GM10248 (cell line): ENCODE measurements at regions not wholly inside any gene's neighbourhood (a gene's known extent, or its start where the extent isn't known, plus 50 kb on each side); places are given as distances from the start of the nearest gene placed in this dataset.

Experiments
- CTCF ChIA-PET: fragments of 300-600 bp; sonication (Branson Sonifier 250); formaldehyde crosslinking; extraction: SDS; loops from one replicate; lab custom pipeline; 2021; ENCODE audit warnings: antibody characterized with exemption; lab: Yijun Ruan, JAX
- POLR2A ChIA-PET: fragments of 350-650 bp; sonication (Branson Sonifier 250); formaldehyde crosslinking; extraction: SDS; loops from one replicate; lab custom pipeline; 2020; ENCODE audit warnings: antibody characterized with exemption; lab: Yijun Ruan, JAX
- DNase-seq: peaks from one replicate; pipeline ENCODE4 v3.0.0; 2012; ENCODE audit errors: extremely low spot score
- TF ChIP-seq, protein P1 (sequence below): IDR thresholded peaks from 2 replicates; pipeline ENCODE4 v1.5.1; 2012; ENCODE audit warnings: mild to moderate bottlenecking, low read depth; ENCODE audit errors: extremely low read depth, missing control alignments, control extremely low read depth

DNA sequence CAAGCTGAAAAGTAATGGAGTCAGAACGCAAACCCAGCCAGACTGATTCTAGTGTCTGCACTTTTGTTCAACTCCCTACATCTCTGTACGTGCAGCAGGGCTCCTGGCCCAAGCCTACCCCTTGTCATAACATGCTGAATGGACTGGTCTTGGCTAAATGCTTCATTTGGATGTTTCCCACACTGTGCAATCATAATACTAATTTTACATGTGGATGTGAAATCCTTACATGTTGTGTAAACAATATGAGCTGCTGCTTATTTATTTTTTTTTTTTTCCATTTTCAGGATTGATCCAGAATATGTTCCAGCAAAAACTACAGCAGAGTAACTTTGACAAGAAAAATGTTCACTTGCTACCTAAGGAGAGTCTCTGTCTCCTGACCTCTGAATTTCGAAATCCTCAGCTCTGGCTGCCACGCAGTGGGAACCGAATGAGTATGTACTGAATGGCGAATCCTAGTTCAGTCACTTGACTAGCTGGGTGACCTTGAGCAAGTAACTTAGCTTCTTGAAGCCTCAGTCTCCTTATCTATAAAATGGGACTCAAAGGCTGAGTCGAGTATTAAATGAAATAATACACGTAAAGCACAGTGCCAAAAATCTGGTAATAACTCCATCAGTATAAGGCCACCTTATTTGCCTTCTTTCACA, 133.4 kb downstream of the EHF start:
- POLR2A ChIA-PET, result no interaction called here
- TF ChIP-seq, protein P1, sequence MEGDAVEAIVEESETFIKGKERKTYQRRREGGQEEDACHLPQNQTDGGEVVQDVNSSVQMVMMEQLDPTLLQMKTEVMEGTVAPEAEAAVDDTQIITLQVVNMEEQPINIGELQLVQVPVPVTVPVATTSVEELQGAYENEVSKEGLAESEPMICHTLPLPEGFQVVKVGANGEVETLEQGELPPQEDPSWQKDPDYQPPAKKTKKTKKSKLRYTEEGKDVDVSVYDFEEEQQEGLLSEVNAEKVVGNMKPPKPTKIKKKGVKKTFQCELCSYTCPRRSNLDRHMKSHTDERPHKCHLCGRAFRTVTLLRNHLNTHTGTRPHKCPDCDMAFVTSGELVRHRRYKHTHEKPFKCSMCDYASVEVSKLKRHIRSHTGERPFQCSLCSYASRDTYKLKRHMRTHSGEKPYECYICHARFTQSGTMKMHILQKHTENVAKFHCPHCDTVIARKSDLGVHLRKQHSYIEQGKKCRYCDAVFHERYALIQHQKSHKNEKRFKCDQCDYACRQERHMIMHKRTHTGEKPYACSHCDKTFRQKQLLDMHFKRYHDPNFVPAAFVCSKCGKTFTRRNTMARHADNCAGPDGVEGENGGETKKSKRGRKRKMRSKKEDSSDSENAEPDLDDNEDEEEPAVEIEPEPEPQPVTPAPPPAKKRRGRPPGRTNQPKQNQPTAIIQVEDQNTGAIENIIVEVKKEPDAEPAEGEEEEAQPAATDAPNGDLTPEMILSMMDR, result no peak
- no peak for DNase-seq
- CTCF ChIA-PET, result no interaction called here

DNA sequence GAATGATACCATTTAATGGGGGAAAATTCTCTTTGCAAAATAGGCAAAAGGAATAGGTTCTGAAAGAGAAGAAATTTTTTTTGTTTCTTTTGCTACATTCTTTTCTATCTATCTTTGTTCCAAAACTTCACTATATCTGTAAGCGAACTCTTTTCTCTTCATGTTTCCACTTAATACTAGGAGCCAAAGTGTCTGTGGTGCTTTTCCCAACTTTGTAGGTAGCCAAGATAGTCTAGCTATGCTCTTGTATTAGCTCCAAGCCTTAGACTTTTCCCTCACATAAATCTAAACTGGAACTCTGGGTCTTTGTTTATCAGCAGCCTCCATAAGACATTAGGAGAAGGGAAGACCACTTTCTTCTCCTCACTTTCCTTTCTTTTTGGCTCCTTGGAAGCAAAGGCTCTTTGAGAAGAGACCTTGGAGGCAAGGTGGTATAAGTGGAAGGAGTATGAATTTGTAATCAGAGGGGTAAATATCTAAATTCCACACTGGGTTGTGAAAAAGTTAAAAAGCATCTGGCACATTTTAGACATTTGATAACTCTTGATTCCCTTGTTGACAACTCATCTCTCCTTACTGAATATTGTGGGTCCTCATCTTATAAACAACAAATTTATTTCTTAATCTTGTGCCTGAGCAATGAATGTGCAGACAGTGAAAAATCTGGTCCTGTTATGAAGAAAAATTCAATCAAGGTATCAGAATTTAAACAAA, 130.0 kb downstream of the EHF start:
- no peak for DNase-seq
- TF ChIP-seq, protein P1, result no peak
- ChIA-PET POLR2A (no interaction called here), CTCF (interaction anchor here (0.9 to 1.1 kb wide), 2 partner anchors 8 to 13 kb away, joined by 3 read pairs; no protein-coding TSS in a partner anchor)

DNA sequence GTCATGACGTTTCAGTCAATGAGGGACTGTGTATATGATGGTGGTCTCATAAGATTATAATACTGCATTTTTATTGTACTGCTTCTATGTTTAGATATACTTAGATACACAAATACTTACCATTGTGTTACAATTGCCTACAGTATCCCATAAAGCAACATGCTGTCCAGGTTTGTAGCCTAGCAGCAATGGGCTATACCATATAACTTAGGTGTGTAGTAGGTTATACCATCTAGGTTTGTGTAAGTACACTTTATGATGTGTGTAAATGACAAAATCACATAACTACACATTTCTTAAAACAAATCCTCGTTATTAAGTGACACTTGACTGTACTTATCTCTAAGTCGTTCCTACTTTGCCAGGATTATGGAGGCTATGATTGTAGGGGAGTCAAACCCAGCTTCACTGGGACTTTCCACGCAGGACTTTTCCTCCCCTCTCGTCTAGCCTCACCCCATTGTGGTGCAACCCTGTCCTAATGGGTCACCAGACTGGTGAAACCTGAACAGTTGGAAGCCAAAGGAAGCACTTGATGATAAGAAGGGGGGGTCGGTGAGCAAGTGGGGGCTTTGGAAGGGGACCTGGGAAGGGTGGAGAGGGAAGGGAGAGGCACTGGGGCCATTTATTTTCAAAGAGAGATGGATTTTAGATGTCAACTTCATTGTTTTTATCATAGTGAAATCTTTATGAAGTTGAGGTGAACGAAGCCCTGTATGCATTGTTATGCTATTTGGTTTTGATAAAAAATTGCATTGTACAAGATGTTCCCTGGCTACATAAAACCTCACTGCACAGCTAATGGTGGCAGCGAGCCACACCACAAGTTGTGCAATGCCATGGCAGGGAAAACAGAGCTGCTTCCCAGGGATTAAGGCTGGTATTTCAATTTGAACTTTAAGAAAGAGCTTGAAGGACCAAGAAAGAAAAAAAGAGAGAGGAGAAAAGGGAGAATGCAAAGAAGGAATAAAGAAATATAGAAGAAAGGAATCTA, 129.1 kb downstream of the EHF start:
- ChIA-PET CTCF (interaction anchor here (1.1 kb wide), 1 partner anchor 12 kb away, joined by 3 read pairs; no protein-coding TSS in a partner anchor), POLR2A (no interaction called here)
- no peak for DNase-seq
- TF ChIP-seq, protein P1, result no peak

DNA sequence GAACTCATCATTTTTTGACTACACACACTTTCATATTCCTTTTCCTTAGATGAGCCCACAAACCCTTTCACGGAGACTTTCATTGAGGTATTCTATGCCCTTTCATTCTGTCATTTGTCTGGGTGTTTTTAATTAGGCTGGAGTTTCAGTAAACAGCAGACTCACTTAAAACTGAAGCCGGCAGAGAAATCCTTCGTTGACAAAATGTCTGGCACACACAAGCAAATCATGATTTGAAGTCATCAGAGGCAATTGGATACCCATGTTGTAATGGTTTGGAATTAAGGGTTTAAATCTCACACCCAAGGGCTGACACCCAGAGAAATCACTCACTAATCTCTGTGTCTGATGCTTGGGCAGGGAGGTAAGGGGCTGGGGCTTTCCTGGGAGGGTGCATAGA, 127.1 kb downstream of the EHF start:
- DNase-seq, result no peak
- POLR2A ChIA-PET, result no interaction called here
- CTCF ChIA-PET, result no interaction called here
- TF ChIP-seq, protein P1, result no peak

DNA sequence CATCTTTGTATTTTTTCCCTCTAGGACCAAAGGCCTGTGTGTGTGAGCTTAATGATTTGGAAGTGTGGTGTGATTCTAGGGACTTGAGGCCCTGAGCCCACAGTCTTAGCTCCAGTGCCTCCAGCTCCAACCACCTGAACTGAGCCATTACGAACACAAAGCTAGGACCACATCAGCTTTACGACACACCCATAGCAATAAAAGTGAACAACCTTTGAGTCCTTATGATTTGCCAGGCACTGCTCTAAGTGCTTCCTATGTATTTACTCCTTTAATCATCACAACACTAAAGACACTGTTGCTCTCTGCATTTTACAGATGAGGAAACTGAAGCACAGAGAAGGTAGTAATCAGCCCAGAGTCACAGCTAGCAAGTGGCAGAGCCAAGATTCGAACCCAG, 126.4 kb downstream of the EHF start:
- no peak for DNase-seq
- CTCF ChIA-PET, result interaction anchor here (1.0 kb wide), 1 partner anchor 10 kb away, joined by 4 read pairs; no protein-coding TSS in a partner anchor
- TF ChIP-seq, protein P1, result no peak
- POLR2A ChIA-PET, result no interaction called here

DNA sequence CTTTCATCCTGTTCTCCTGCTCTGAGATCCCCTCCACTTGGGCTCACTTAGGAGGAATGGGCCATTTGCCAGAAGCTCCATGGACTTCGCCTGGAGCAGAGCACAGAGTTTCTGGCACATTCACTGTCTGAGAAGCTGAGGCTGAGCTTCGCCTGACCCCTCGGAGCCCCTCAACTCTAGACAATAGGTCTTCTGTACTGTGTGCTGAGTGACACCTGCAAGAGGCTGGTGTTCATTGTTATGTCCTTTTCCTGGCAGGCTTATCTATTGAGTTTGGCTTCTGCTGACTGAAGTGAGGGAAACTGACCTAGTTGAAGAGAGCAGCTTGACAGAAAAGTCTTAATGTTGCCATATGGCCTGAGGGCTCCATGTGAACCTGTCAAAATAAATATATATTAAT, 124.3 kb downstream of the EHF start:
- ChIA-PET POLR2A (no interaction called here), CTCF (interaction anchor here (0.9 kb wide), 1 partner anchor 8 kb away, joined by 4 read pairs; no protein-coding TSS in a partner anchor)

More for the DNA sequence above, 124.3 kb downstream of the EHF start:
- TF ChIP-seq, protein P1, result no peak
- DNase-seq, result no peak
